HG03175 (cell line): ENCODE measurements at regions not wholly inside any gene's neighbourhood (a gene's known extent, or its start where the extent isn't known, plus 50 kb on each side); places are given as distances from the start of the nearest gene placed in this dataset.

ENCODE experiments used
- ATAC-seq: cut with Tn5 transposase; IDR thresholded peaks from one replicate; pipeline ENCODE4 v1.9.1; 2021; ENCODE audit warnings: mild to moderate bottlenecking, moderate library complexity; ENCODE audit not compliant: unreplicated experiment

DNA sequence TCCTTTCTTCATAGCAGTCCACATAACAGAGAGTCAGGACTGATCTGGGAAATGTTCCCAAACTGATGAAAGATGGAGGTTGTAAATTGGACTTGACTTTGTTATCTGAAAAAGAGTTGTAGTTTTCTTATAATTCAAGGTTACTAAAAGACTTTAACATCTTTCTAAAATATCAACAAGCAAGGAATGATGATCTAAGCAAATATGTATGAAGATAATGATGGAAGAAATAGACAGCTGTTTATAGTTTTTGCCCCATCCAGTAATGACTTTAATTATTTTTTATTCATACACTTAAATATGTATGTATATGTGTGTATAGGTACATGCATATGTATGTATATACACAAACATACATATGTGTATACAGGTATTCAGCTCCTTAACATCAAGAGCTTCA lies 411.1 kb upstream of the SPOCK3 start:
- ATAC-seq: no peak

- no peak for ATAC-seq
Measured at GRCh38 chr4:167652267-167652666, 418.0 kb upstream of the SPOCK3 start.

DNA sequence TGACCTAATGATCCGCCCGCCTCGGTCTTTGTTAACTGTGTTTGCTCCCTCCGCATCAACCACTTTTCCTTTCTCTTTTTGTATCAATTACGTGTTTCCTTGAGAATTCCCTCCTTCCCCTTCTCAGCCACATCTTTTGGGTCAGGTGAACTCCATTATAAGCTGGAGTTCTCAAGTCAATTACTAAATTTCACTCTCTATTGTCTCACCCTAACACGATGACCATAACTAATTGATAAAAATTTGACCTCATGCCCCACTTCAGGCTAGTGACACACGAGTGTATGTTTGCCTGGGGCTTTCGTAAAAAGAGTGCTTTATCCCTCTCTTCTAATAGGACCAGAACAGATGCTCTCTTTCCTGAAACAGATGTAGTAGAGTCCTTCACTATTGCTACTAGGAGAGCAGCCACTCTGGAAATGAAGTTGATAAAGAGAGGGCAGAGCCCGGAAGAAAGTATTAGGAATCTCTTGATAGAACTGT lies 403.6 kb upstream of the ANXA10 start:
- ATAC-seq: no peak

GRCh38 chr4:167702391-167702790 lies 389.9 kb upstream of the ANXA10 start:
- no peak for ATAC-seq

DNA sequence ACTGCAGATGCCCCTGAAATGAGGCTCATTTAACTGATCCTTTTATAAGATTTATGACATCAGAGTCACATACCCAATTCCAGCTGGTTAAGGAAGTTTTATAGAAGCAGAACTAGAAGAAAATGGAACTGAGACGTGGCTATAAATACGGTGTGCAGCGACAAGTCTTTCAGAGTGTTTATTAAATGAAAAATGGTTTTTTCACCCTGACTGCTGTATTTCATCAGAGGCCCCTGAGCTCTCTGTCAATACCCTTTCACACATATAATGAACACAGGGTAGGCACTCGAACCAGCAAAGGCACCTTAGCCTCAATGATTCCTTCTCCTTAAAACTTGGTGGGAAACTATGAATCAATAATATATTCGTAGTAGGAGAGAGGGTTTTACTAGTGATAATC lies 380.8 kb upstream of the ANXA10 start:
- ATAC-seq: no peak

DNA sequence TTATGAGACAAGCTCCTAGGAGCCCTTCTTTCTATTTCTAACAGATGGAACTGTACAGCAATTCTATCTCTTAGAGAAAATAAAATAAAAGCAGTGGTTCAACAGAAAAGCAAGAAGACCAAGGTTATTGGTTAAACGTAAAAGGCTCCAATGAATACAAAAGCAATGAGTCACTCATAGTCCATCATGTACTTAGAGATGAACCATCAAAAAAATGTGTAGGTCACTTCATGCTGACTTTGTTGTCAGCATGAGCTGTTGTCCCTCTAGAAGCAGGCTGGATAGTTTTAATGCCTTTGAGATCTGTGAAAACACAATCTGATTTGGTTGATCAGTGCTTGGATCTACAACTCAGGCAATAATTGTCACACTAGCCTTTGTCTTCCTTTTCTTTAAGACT lies 378.6 kb upstream of the ANXA10 start:
- ATAC-seq: no peak

DNA sequence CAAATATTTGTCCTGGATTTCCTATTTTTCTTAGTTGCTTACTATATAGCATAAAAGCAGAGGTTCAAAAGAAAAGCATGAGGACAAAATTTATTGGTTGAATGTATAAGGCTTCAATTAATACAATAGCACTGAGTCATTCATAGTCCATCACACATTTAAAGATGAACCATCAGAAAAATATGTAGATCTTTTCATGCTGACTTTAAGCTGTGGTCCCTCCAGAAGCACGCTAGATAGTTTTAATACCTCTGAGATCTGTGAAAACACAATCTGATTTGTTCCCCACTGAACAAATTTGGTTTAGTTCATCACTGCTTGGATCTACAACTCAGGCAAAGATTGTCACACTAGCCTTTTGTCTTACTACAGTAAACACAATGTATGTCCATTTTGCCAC lies 377.2 kb upstream of the ANXA10 start:
- no peak for ATAC-seq

DNA sequence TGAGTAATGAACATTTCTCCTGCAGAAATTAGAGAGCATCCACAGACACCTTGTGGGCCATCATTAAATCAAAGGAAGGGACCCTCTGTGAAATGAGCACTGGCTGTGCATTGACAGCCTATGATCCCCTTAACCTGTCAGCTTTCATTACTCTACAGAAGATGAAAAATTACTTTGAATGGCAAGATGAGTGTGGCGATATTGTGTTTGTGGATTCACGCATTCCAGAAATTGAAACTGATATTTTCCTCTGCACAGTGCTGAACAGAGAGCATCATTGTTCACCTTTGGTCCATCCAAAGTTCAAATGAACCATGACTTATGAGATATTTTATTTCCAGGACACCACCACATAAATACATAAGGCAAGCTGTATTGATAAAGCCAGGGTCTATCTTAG lies 374.8 kb upstream of the ANXA10 start:
- no peak for ATAC-seq

- ATAC-seq: no peak
Measured at GRCh38 chr4:167721617-167722486, 370.5 kb upstream of the ANXA10 start.

DNA sequence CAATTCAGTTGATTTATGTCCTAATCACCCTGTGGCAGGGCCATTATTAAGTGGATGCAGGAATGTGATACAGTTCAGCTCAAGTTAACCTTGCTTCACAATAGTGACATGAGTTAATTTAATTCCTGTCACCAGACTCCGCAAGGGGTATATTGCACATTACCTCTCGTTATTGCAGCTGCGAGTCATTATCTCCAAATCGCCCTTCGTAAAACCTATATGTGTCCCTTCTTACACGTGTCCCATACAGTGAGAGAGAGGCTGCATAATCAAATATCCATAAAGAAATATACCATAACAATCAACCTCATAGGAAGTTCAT lies 369.9 kb upstream of the ANXA10 start:
- ATAC-seq: no peak

DNA sequence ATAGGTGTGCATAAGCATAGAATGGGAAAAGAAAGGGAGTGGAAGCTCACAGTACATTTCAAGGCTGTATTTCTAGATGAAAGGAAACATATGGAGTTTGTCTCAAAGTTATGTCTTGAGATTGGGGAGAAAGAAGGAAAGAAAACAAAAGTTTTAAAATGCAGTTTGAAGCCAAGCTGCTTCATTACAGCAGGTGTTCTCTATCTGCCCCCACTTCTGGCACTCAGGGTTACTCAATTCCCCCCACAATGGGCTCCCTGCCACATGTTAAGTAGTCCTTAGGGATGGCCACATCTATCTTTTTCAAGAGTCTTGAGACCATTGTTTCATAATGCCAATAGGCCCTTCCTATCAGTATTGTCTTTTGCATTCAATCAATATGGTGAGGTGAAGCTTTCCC lies 367.4 kb upstream of the ANXA10 start:
- ATAC-seq: no peak

DNA sequence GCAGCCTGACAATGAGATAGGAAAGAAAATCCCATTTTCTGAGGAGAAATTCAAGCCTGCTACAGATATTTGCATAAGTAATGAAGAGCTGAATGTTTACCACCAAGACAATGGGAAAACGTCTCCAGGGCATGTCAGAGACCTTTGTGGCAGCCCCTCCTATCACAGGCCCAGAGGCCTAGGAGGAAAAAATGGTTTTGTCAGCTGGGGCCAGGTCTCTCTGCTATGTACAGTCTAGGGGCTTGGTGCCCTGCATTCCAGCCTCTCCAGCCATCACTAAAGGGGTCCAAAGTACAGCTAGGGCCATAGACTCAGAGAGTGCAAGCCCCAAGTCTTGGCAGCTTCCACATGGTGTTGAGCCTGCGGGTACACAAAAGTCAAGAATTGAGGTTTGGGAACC lies 361.6 kb upstream of the ANXA10 start:
- no peak for ATAC-seq

DNA sequence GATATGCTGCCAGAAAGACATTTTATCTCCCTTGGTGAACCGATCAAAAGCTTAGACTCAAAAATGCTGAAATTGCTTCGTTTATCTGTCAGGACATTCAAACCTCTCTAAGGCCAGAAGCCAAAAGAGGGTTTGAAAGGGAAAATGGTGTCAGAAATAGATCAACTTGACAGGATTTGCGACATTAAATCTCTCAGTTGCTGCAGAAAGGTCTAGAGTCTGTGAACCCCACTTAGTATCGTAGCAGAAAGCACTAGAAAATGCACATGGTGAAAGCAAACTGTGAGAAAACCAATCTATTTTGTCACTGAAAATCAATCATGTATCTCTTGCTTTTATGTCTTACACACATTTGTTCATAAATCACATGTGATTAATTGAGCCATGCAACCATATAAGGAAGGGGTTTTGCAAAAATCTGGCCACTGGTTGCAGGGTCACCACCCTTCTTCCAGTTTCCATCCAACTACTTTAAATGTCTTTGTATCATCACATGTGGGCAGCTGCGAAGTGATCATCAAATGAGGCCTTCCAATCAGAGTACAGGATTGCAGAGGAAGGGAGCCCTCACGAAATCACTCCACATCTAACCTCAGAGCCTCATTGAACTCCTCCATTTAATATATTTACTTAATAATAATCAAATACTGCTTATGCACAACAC lies 347.2 kb upstream of the ANXA10 start:
- no peak for ATAC-seq

DNA sequence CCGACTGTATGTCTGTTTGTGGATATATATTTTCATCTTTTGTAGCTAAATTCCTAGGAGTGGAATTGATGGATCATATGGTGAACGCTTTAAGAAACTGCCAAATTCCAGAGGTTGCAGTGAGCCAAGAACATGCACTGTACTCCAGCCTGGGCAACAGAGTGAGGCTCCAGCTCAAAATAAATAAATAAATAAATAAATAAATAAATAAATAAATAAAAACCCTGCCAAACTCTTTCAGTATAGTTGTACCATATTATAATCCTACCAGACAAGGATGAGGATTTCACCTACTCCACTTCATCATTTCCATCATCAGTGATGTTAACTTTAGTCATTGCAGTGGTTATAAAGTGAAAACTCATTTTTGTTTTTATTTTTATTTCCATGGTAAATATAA lies 325.1 kb upstream of the ANXA10 start:
- ATAC-seq: no peak

GRCh38 chr4:167774646-167775045 lies 317.7 kb upstream of the ANXA10 start:
- no peak for ATAC-seq

DNA sequence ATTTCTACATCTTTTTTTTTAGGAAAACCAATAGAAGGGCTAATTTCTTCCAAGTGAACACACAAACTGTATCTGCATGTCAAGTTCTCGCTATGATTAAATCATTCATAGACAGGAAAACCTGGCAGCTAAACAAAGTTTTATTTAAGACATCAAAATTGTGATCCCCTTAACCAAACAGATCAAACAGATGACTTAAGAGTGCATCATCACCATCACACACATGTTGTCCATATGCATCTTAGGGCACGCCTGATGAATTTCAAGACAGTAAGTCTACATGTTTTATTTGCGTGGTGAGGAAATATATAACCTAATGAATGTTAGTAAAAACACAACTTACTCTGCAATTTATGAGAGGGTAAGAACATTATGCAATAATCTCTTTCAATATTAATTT lies 317.0 kb upstream of the ANXA10 start:
- ATAC-seq: no peak

GRCh38 chr4:167779280-167779679 lies 313.1 kb upstream of the ANXA10 start:
- ATAC-seq: no peak

- ATAC-seq: no peak
Measured at GRCh38 chr4:167779864-167780263, 312.5 kb upstream of the ANXA10 start.

DNA sequence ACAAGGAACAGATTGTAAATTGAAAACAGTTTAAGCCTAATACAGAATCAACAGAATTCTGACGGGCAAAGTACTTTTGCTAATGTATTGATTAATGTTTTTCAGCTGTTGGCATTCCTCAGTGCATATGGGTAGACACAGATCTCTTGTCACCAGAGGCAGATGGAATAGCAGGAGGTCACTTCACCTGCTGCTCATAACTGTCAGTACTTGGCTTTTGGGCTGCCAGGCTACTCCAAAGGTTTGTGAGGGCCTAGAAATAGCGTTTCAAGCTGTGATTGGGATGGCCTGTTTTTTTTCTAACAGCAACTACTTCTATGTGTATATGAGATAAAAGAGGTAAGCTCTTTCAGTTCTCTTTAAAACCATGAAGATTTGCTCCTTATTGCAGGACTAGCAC lies 307.5 kb upstream of the ANXA10 start:
- no peak for ATAC-seq

DNA sequence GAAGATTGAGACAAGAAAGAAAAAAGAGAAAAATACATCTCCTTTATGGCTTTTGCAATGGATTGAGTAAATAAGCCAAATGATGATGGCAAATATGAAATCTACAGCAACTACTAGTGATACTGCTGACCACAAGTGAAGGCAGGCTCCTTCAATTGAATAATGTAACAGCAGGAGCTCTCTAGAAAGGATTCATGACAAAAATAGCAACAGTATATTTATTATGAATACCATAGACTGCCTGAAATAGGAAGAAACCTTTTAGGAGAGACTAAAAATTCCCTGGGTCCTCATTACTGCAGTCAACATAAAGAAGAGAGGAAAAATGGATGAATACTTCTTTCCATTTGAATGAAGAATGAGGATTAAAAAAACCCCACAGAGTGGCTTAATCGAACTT lies 306.8 kb upstream of the ANXA10 start:
- no peak for ATAC-seq

DNA sequence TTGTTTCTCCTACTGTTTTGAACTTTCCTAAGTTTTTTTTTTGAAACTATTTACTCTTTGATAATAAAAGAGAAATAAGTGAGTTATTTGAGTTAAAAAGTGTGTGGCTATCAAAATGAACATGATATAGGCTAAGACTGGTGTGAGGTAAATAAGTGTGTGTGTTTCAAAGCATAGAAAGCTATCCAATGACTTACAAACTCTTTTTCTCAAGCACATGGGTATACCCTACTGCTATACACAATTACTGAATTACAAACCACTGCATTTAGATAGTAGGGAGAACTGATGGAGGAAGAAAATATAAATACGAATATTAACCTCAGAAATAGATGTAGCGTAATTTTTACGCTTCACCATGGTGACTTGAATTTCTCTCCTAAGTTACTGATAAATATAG lies 305.8 kb upstream of the ANXA10 start:
- no peak for ATAC-seq

DNA sequence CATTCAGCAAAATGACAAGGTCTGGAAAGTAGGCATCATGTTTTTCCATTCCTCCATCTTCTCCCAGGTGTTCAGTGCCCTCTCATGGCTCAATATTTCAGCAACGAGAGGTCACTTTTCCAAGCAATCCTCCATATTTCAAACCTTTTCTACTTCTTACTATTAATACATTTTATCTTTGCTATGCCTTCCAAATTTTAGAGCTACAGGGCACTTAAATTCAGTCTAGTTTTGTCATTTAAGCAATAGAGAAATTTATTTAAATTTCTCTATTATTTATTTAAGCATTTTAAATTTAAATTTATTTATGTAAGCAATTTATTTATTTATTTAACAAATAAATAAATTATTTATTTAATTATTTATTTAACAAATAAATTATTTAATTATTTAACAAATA lies 305.1 kb upstream of the ANXA10 start:
- ATAC-seq: no peak
